Stomach (tissue), 4 donors: ENCODE measurements at regions not wholly inside any gene's neighbourhood (a gene's known extent, or its start where the extent isn't known, plus 50 kb on each side); places are given as distances from the start of the nearest gene placed in this dataset.

Experiments
- CTCF ChIP-seq, 7 experiments: fragments of 450-650 bp in 4 of 7; fragments of 200-600 bp in 3 of 7; sonication (generic) in 3 of 7; IDR thresholded peaks; one replicate each; pipeline ENCODE4 v1.5.1; 2016 to 2019; ENCODE audit warnings: antibody characterized with exemption in 7 of 7, control low read depth in 2 of 7, mild to moderate bottlenecking in 1 of 7
- POLR2A ChIP-seq, 4 donors: fragments of 450-650 bp; IDR thresholded peaks; one replicate each; pipeline ENCODE4 v1.6.1; 2016; ENCODE audit warnings: antibody characterized with exemption in 4 of 4, control low read depth in 2 of 4, mild to moderate bottlenecking in 1 of 4, moderate library complexity in 1 of 4

GRCh38 chr9:91148306-91148705, 213.4 kb downstream of the AUH start:
- TF ChIP-seq POLR2A (IDR thresholded peaks at IDR 0.05) = no peak
- no peak for TF ChIP-seq CTCF (IDR thresholded peaks at IDR 0.05)
